ENCODE measurements at regions not wholly inside any gene's neighbourhood (a gene's known extent, or its start where the extent isn't known, plus 50 kb on each side); places are given as distances from the start of the nearest gene placed in this dataset.

DNA sequence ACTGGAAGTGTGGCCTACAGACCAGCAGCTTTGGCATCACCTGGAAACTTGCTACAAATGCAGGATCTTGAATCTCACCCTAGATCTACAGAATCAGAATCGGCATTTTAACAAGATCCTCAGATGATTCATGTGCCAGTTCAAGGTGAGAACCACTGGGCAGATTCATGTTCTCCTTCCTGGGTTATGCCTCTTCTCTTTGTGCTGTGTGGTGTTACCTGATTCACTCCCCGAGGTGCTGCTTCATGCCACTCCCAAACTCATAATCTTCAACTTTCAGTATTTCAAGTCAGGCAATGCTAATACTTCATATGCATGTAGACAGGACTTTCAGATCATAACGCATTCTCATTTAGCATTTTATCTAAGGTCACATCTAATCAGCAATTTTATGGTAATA lies 427.7 kb downstream of the FOXO1 start:
- Histone ChIP-seq H3K9ac (no peak overlapping the region), H3K27ac (no peak overlapping the region), H3K4me3 (no peak overlapping the region), H4K20me1 (ENCODE audit: low read depth) (no peaks in the 10 kb centered on the region), H3K36me3 (no peaks in the 10 kb centered on the region), H3F3A (ENCODE audit: low read depth) (no peaks in the 10 kb centered on the region), H3K79me2 (ENCODE audit: low read depth) (no peaks in the 10 kb centered on the region), H2AFZ (replicated peaks) (no peak overlapping the region), H3K4me1 (peaks cover 9% of the 10 kb centered on the region), H3K4me2 (no peak overlapping the region), H3K27me3 (no peaks in the 10 kb centered on the region), H3K9me3 (ENCODE audit: low read depth) (no peaks in the 10 kb centered on the region)
- TF ChIP-seq EZH2 (IDR thresholded peaks at IDR 0.05) (no peak), EZH2phosphoT487 (IDR thresholded peaks at IDR 0.05) (no peak)
- TF ChIP-seq, protein P1, sequence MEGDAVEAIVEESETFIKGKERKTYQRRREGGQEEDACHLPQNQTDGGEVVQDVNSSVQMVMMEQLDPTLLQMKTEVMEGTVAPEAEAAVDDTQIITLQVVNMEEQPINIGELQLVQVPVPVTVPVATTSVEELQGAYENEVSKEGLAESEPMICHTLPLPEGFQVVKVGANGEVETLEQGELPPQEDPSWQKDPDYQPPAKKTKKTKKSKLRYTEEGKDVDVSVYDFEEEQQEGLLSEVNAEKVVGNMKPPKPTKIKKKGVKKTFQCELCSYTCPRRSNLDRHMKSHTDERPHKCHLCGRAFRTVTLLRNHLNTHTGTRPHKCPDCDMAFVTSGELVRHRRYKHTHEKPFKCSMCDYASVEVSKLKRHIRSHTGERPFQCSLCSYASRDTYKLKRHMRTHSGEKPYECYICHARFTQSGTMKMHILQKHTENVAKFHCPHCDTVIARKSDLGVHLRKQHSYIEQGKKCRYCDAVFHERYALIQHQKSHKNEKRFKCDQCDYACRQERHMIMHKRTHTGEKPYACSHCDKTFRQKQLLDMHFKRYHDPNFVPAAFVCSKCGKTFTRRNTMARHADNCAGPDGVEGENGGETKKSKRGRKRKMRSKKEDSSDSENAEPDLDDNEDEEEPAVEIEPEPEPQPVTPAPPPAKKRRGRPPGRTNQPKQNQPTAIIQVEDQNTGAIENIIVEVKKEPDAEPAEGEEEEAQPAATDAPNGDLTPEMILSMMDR (IDR thresholded peaks at IDR 0.05) = no peak
- Mint-ChIP-seq H3K9me3 (no peaks in the 10 kb centered on the region), H3K27ac (no peak overlapping the region), H3K4me3 (no peak overlapping the region), H3K36me3 (no peaks in the 10 kb centered on the region), H3K4me1 (no peaks in the 10 kb centered on the region), H3K27me3 (ENCODE audit: insufficient read depth, low read depth) (no peaks in the 10 kb centered on the region)
- no peak for DNase-seq (ENCODE audit: low spot score)

- H3K27ac Mint-ChIP-seq = no peak overlapping the region
Observed at GRCh38 chr13:40240293-40240692, 426.1 kb downstream of the FOXO1 start.

DNA sequence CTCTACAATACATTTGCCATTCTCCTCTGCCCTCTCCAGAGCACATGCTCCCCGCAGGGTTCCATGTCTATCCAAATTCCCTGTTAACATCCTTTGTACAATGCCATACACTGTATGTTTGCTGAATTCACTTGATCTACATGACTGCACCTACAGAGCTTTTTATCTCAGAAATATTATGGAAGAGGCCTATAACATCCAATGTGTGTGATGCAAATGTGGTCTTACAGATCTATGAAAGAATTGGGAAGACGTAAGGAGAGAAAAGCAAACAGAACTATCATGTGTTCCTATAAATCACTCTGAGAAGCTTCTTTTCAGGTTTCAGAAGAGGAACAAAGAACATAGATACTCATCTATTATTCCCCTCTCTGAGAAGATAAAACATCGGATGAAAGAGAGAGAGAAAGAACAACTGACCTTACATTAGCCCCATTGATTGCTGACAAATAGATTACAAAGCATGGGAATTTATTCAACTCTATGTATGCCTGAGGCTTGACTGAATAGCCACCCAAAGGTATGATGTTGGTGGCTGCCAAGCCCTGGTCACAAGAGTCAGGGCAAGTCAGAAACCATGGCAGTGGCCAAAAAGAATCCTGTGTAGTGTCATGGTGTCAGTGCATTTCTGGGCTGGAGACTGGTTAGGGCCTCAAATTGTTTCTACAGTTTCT lies 425.2 kb downstream of the FOXO1 start:
- Histone ChIP-seq H3K27me3 (no peaks in the 10 kb centered on the region), H3K4me2 (no peak overlapping the region), H3K4me1 (peaks cover 9% of the 10 kb centered on the region), H3K27ac (no peak overlapping the region), H4K20me1 (ENCODE audit: low read depth) (no peaks in the 10 kb centered on the region), H3K36me3 (no peaks in the 10 kb centered on the region), H3K9me3 (ENCODE audit: low read depth) (no peaks in the 10 kb centered on the region), H3K4me3 (no peak overlapping the region), H3K9ac (no peak overlapping the region), H2AFZ (replicated peaks) (no peak overlapping the region), H3K79me2 (ENCODE audit: low read depth) (no peaks in the 10 kb centered on the region), H3F3A (ENCODE audit: low read depth) (no peaks in the 10 kb centered on the region)
- peaks cover 2% of the 10 kb centered on the region for H3K9me3 Mint-ChIP-seq
- TF ChIP-seq EZH2 (IDR thresholded peaks at IDR 0.05) = no peak
- no peak for TF ChIP-seq EZH2phosphoT487 (IDR thresholded peaks at IDR 0.05)
- TF ChIP-seq, protein P1 (IDR thresholded peaks at IDR 0.05) = no peak
- no peaks in the 10 kb centered on the region for H3K36me3 Mint-ChIP-seq
- DNase-seq (ENCODE audit: low spot score) = no peak
- no peak overlapping the region for H3K4me3 Mint-ChIP-seq
- H3K4me1 Mint-ChIP-seq = no peaks in the 10 kb centered on the region
- no peaks in the 10 kb centered on the region for H3K27me3 Mint-ChIP-seq (ENCODE audit: insufficient read depth, low read depth)
- H3K27ac Mint-ChIP-seq = no peak overlapping the region

More at GRCh38 chr13:40240293-40240692, 426.1 kb downstream of the FOXO1 start:
- Histone ChIP-seq H3K27ac (no peak overlapping the region), H3K4me3 (no peak overlapping the region), H3K9me3 (ENCODE audit: low read depth) (no peaks in the 10 kb centered on the region), H3K4me1 (peaks cover 9% of the 10 kb centered on the region), H4K20me1 (ENCODE audit: low read depth) (no peaks in the 10 kb centered on the region), H3K9ac (no peak overlapping the region), H3F3A (ENCODE audit: low read depth) (no peaks in the 10 kb centered on the region), H3K27me3 (no peaks in the 10 kb centered on the region), H3K79me2 (ENCODE audit: low read depth) (no peaks in the 10 kb centered on the region), H2AFZ (replicated peaks) (no peak overlapping the region), H3K4me2 (no peak overlapping the region), H3K36me3 (no peaks in the 10 kb centered on the region)
- H3K9me3 Mint-ChIP-seq = peaks cover 2% of the 10 kb centered on the region
- DNase-seq (ENCODE audit: low spot score) = no peak
- H3K27me3 Mint-ChIP-seq (ENCODE audit: insufficient read depth, low read depth) = no peaks in the 10 kb centered on the region
- no peak overlapping the region for H3K4me3 Mint-ChIP-seq
- no peaks in the 10 kb centered on the region for H3K4me1 Mint-ChIP-seq
- H3K36me3 Mint-ChIP-seq = no peaks in the 10 kb centered on the region
- TF ChIP-seq EZH2phosphoT487 (IDR thresholded peaks at IDR 0.05) = no peak
- TF ChIP-seq, protein P1 (IDR thresholded peaks at IDR 0.05) = no peak
- TF ChIP-seq EZH2 (IDR thresholded peaks at IDR 0.05) = no peak
